NCI-H1092 (cell line): ENCODE measurements at regions not wholly inside any gene's neighbourhood (a gene's known extent, or its start where the extent isn't known, plus 50 kb on each side); places are given as distances from the start of the nearest gene placed in this dataset.
"Not testable (repeated sequence)": the region's sequence is repeated elsewhere in the genome, so short reads cannot be mapped to it uniquely, and the experiment has no call there.

Experiments
- DNase-seq: peaks from one replicate; lab custom pipeline; 2025; lab: John Stamatoyannopoulos, UW

DNA sequence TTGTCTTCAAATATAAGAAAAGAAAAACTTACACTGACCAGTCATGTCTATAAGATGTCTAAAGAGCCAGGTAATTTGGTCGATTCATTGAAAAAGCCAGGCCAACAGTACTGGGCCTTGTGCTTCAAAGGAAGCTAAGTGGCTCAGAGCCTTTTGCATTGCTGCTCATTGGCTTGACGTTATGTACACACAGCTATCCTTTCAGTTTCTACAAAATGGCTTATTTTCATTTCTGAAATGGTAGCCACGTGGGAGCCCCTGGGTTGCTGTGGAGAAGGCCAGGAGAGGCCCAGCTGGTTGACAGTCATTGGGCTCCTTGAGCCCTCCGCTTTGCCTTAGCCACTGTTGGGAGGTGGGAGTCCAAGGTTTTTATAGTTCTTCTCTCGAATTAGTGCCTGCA is 199.1 kb upstream of the CXorf66 start:
- no peak for DNase-seq

DNA sequence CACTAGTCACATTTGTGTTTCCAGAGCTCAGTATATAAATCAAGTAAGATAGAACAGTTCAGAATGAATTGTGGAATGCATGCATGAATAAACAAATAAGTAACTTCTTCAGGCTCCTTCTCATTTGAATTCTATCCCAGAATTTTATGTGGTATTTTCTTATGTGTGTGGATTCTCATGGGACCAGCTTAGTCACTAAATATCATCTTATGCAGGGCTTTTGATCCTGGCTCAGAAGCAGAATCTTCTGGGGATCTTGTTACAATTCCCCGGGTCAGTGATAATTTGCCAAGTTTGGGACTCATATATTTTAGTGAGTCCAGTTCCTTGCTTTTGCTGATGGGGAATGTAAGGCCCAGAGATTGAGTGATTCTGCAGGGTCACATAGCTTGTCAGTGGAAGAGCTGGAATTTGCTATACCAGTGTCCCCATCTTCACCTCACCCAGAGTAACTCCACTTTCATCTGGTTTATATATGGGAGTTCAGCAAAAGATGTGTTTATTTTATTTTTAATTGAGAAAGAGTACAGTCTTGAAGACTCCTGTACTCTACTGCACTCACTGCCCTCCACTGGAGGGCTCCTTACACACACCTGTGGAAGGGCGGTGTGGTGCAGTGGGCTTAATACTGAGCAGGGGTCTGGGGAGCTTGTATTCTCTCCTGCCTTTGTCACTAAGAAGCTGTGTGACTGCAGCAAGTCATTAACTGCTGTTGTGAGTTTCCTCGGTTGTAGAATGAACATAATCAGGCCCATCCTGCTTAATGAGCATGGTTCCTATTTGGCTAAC is 198.2 kb upstream of the CXorf66 start:
- DNase-seq: no peak

DNA sequence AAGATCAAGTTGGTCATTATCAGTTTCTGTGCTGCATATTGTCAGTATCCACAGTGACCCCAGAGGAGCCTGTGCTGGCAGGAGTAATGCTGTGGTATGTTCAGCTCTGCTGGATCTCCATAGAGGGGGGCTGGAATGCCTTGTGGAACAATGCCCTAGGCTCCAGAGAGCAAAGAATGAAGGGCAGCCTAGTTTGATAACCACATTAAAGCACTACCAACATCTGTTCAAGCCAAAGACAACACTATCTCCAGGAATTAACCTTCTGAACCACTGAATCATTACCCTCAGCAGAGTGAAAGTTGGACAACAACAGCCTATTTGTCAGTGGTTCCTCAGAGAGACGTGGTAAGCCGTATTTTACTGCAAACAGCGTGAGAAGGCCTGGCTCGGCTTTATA is 192.3 kb upstream of the CXorf66 start:
- DNase-seq: no peak

DNA sequence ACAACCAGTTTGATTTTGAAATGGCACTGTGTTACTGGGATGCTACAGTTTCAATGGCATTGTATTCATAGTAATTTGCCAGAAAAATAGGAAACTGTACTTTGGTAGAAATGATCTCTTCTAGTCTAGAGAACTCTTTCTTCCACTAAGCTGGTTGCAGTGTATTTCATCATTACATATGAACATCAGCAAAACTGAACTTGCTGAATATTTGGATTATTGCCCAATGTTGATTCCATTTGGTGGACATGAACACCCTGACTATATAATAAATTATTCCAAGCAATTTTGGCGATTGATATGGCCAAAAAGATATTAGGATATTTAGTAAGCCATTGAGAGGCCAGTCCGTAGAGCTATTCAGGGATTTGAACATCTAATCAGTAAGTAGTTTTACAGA is 191.8 kb upstream of the CXorf66 start:
- DNase-seq: no peak

DNA sequence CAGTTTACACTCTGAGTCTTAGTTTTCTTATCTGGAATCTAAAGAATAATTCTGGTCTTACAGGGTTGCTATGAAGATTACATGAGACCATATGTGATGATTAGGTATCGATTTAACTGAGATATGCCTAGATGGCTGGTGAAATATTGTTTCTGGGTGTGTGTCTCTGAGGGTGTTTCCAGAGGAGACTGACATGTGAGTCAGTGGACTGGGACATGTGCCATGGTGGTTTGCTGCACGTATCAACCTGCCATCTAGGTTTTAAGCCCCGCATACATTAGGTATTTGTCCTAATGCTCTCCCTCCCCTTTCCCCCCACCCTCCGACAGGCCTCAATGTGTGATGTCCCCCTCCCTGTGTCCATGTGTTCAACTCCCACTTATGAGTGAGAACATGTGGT is 186.0 kb upstream of the CXorf66 start:
- DNase-seq: no peak

DNA sequence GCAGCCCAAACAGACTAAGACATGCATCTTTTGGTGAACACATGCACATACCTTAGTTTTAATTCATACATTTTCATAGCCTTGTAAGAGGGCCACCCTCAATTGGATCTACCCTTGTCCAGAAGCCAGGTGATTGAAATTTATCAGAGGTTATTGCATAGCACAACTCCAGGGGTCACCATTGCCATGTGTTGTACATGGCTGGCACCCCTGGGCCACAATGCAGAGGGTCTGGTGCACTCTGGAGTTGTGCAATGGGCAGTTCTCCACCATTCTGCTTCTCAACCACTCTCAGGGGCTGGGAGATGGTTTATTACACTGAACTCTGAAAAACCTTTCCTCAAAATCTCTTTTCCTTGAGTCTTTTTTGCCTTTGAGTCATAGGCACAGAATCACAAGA is 184.4 kb upstream of the CXorf66 start:
- no peak for DNase-seq

DNA sequence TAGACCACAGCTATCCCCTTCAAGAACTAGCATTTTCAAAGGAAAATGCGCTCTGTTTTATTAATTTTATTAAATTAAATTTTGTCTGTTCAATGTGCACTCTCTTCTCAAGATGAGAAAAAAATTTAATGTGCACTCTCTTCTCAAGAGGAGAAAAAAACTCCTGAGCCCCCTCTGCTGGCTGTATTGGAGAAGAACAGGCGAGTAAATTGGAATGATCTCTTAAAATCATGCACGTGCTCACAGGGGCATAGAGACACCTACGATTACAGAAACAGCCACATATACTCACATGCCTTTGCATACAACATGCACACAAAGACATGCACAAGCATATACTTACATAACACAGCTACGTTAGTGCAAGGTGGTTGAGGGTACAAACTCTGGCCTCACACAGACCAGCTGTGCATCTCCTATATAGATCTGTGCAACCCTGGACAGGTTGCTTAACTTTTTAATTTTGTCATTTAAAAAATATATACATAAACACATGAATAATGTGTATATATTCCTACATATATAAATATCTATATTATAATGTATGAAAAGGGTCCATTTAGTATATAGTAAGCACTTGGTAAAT is 176.2 kb upstream of the CXorf66 start:
- DNase-seq: peak; percentile 9

DNA sequence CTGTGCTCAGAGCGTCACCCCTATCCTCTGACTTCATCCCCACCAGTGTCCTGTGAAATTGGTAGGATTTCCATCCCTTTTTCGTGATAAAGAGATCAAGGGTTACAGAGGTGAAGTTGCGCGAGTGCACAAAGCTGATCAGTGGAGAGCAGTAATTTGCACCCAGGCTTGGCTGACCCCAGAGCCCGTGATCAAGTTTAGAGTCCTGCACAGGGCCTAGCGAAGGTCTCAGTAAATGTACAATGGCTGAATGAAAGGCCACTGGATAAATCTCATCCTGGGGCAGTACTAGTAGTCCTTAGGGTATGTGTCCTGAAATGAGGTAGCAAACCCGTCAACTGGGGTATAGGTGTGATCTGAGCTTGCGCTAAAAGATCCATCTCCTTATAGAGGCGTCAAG is 173.2 kb upstream of the CXorf66 start:
- DNase-seq: not testable (repeated sequence)

DNA sequence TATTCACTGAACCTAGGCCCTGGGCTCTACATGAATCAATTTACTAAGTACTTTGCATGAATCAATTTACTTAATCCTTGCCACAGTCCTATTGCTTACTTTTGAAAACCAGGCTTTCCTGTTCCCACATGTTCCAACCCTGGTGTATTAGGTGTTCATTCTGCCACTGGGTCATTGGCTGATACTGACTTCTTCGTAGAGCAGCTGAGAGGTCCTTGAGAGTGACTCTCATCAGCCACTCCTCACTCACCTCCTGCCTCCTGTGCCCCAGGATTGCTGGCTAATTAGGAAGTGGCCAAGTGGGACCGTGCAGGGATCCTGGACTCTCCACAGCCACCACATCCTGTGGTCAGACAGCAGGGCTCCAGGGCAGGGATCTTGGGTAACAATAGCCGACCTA is 172.7 kb upstream of the CXorf66 start:
- DNase-seq: not testable (repeated sequence)

DNA sequence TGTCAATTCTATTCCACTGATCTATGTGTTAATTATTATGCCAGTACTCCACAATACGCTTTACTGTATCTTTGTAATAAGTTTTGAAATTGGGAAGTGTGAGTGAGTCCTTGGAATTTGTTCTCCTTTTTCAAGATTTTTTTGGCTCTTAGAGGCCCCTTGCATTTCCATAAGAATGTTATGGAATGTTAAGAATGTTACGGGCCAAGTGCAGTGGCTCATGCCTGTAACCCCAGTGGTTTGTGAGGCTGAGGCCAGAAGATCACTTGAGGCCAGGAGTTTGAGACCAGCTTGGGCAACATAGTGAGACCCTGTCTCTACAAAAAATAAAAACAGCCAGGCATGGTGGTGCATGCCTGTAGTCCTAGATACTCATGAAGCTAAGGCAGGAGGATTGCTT is 167.6 kb upstream of the CXorf66 start:
- DNase-seq: no peak

DNA sequence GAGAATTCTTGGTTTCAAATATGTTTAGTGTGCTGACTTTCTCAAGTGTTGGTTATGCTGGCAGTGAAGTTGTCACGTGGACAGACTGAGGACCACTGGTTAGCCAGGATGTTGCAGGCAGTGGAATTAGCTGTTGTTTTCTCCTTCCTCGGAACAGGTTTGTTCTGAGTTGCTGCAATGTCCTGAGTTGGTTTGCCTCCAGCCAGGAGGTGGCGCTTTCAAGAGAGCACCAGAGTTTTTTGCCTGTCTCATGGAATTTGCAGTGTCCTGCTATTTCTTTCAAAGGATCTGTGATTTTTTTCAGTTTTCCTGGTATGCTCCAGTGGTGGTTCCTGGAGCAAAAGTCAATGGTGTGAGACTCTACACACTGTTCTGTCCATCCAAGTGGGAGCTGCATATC is 158.1 kb upstream of the CXorf66 start:
- DNase-seq: no peak

DNA sequence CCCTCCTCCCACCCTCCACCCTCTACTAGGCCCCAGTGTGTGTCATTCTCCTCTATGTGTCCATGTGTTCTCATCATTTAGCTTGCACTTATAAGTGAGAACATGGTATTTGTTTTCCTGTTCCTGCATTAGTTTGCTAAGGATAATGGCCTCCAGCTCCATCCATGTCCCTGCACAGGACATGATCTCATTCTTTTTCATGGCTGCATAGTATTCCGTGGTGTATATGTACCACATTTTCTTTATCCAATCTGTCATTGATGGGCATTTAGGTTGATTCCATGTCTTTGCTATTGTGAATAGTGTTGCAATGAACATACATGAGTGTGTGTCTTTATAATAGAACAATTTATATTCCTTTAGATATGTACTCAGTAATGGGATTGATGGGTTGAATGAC is 148.7 kb upstream of the CXorf66 start:
- not testable (repeated sequence) for DNase-seq

DNA sequence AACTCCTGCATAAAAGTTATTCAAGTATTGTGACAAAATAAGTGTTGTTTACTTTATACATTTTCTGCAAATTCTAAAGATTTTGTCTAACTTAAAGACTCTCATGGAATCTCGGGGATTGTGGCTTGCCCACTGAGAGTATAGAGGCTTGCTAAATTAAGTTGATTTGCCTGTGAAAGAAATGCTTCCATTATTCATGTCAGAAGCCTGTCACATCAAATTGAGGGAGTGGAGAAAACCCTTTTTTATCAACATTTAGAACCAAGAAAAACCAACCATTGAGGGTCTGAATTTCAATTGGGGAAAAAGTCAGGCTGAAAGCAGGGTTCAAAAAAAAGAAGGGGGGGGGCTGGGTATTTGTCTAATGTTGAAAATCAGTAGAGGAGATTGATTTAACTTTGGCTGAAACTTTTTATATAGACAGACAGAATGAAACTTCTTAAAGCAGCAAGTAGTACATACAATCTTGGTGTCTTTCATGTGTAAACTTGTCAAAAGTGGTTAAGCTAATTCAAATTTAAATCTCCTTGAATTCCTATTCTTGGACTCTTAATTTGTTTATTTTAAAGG is 144.8 kb upstream of the CXorf66 start:
- no peak for DNase-seq

DNA sequence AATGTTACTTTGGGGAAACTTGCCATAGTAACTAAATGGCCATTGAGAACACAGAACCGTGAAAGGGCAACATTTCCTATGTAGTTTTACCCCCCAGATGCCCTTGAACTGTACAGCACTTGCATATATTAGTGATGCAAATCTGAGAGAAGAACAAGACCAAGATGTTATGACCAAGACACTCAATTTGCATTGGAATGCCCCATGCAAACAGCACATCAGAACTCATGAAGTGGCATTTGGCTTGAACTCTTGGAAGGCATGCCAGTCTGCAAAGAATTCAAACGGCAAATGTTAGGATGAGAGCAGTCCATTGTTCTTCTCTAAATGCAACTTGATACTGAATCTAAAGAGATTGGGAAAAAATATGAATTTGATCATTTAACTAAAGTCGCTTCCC is 139.4 kb upstream of the CXorf66 start:
- no peak for DNase-seq

DNA sequence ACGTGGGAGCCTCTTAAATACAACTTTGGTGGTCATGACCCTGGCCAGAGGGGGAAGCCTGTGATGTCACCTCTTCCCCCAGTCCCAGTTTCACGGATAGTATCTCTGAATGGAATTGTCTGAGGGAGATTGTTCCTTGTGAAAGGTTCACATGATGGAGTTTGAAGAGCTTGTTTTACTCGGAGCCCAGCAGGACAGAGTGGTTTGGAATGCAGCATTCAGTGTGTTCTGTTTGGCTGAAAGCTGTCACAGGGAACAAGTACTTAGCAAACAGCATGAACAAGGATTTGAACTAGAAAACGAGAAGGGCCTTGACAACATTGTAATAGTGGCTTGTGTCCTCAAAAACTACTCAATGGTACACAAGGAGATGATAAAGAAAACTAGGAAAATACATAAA is 133.9 kb upstream of the CXorf66 start:
- no peak for DNase-seq

DNA sequence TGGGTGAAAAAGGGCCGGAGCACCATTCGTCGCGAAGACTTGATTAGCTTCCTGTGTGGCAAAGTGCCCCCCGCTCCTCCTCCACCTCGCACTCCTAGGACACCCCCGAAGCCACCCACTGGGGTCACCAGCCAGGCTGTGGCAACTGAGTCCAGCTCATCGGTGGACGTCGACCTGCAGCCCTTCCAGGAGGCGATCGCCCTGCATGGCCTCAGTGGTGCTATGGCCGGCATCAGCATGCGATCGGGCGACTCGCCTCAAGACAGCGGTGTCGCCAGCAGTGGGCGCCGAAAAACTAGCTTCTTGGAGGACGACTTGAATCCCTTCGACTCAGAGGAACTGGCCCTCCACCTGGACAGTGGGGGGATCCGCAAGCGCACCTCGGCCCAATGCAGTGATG is 126.8 kb upstream of the CXorf66 start:
- no peak for DNase-seq

DNA sequence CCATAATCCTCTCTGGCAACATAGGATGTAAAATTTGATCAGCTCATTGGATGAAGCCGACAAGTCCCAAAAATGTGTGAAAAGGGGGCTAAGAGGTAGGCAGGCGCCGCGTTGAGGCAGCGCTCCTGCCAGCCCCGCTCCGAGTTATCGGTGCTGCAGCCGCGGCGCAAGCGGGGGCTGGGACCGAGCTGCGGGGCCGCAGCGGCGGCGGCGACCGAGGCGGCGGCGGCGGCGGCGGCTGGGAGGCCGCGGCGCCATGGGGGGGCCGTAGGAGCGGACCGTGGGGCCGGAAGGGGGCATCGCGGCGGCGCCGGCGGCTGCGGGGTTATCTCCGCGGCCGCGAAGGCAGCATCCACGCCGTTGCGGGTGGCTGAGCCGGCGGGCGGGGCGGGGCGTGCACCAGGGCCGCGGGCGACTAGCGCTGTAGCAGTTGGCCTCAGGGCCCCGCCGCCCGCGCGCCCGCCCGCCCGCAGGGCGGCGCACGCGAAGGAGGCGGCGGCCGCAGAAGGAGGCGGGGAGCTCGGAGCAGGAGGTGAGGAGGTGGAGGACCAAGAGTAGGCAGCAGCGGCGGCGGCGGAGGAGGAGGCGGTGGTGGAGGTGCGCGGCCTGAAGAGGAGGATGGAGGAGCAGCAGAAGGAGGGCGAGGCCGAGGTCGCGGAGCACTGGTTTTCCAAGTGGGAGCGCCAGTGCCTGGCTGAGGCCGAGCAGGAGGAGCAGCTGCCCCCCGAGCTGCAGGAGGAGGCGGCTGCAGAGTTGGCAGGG is 126.0 kb upstream of the CXorf66 start:
- DNase-seq: no peak

DNA sequence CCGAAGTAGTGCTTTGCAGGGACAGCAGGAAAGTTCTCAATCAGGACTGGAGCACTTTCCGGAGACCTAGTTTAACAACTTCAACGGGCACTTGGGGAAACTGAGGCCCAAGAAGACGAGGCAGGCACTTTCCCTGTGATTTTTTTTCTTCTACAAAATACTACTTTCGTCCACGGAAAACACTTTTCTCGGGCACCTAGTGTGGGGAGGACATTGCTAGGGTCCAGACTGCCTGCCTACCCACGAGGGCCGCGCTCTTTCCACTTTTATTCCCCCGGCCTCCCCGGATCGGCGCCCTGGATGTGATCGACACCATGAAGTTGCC is 125.4 kb upstream of the CXorf66 start:
- DNase-seq: no peak

DNA sequence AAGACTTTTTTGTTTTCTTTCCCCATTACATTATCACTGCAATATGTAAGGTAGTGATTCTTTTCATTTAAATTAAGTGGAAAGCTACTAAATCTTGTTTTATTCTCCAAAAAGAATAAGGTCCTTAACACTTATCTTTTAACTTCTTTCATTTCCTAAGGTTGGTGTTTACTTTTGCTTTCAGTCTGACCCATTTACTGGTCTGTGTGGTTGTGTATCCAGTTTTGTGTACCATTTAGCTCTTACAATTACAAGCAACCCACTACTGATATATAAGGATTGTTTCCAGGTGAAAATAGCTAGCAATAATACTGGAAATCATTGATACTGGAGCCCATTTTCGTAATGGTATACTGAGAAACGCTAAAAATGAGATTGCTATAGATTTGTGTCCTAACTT is 123.1 kb upstream of the CXorf66 start:
- DNase-seq: no peak

DNA sequence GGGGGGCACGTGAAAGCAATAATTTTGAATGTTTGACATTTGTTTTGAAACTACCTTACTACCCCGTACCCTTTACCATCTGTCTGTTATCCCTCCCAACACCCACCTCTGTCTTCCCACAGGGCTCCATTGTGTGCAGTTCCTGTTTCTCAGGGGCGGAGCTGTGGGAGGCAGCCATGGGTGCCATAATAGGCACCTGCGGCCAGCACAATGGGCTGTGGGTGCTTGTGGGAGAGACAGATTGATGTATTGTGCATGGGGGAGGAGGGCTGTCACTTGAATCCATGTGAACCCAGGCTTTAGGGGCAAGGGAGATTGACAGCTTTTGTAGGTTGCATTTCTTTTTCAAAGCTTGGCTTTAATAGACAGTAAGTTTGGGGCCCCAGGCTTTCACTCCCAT is 122.6 kb upstream of the CXorf66 start:
- DNase-seq: no peak

DNA sequence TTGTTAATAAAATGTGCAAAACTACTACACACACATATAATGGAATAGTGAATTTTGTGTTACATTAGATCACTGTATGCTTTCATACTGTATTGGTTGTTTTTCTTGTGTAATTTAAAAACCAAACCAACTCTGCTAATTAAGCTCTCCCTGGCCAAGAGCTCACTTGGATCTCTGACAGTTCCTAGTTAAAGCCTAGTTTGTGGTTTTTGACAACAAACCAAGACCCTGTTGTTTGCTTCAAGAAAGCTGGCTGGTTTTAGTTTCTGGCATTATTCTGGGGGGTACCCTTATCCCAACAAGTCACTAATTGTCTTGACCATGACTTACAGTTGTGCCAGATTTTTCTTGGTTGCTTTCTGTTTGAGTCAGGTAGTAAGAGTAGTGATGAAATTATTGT is 121.4 kb upstream of the CXorf66 start:
- no peak for DNase-seq

DNA sequence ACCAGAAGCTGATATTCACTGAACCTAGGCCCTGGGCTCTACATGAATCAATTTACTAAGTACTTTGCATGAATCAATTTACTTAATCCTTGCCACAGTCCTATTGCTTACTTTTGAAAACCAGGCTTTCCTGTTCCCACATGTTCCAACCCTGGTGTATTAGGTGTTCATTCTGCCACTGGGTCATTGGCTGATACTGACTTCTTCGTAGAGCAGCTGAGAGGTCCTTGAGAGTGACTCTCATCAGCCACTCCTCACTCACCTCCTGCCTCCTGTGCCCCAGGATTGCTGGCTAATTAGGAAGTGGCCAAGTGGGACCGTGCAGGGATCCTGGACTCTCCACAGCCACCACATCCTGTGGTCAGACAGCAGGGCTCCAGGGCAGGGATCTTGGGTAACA is 109.5 kb upstream of the CXorf66 start:
- DNase-seq: not testable (repeated sequence)

DNA sequence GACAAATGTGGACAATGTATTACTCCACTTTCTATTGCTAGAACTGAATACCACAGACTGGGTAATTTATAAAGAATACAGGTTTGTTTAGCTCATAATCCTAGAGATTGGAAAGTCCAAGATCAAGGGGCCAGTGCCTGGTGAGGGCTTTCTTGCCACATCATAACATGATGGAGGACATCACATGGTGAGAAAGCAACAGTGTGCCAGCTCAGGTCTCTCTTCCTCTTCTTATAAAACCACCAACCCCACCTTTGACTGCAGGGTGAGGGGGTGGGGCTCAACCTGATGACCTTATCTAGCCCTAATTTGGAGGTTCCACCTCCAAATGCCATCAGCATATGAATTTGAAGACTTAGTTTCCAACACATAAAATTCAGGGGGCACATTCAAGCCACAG is 105.7 kb upstream of the CXorf66 start:
- no peak for DNase-seq
